RWPE2 (cell line): ENCODE measurements at regions not wholly inside any gene's neighbourhood (a gene's known extent, or its start where the extent isn't known, plus 50 kb on each side); places are given as distances from the start of the nearest gene placed in this dataset.

Experiments
- ATAC-seq: fragments of 200-7000 bp; cut with Tn5 transposase; 3 replicates; pipeline ENCODE4 v1.9.1; 2021; ENCODE audit warnings: low read depth
- DNase-seq: peaks from one replicate; pipeline ENCODE4 v3.0.0-alpha.2; 2020; ENCODE audit warnings: low spot score
- H3K27ac ChIP-seq: fragments of 450-650 bp; 2 replicates; pipeline ENCODE4 v1.5.1; 2017; ENCODE audit warnings: mild to moderate bottlenecking; ENCODE audit not compliant: poor library complexity, severe bottlenecking
- H3K27me3 ChIP-seq: fragments of 250-450 bp; sonication (Bioruptor Pico); 2 replicates; pipeline ENCODE4 v1.5.1; 2021; ENCODE audit warnings: mild to moderate bottlenecking, moderate library complexity; ENCODE audit not compliant: insufficient read depth, poor library complexity, severe bottlenecking
- H3K36me3 ChIP-seq: fragments of 250-450 bp; sonication (Bioruptor Pico); 2 replicates; pipeline ENCODE4 v1.5.1; 2020; ENCODE audit warnings: low read depth, mild to moderate bottlenecking, moderate library complexity
- H3K4me1 ChIP-seq: fragments of 250-450 bp; sonication (Bioruptor Pico); 2 replicates; pipeline ENCODE4 v1.5.1; 2021; ENCODE audit warnings: mild to moderate bottlenecking, moderate library complexity; ENCODE audit not compliant: insufficient read depth, poor library complexity, severe bottlenecking
- H3K4me3 ChIP-seq: fragments of 250-450 bp; sonication (Bioruptor Pico); 2 replicates; pipeline ENCODE4 v1.5.1; 2021; ENCODE audit warnings: mild to moderate bottlenecking, moderate library complexity; ENCODE audit not compliant: severe bottlenecking
- H3K9me3 ChIP-seq: fragments of 250-450 bp; sonication (Bioruptor Pico); 2 replicates; pipeline ENCODE4 v1.5.1; 2021; ENCODE audit warnings: mild to moderate bottlenecking, moderate library complexity; ENCODE audit not compliant: severe bottlenecking
- CTCF ChIP-seq: fragments of 450-650 bp; IDR thresholded peaks from one replicate; pipeline ENCODE4 v1.5.1; 2017; ENCODE audit warnings: mild to moderate bottlenecking, moderate library complexity; ENCODE audit not compliant: poor library complexity, severe bottlenecking

GRCh38 chr2:136257893-136258292, 139.9 kb upstream of the CXCR4 start:
- TF ChIP-seq CTCF, result no peak
- no peak for DNase-seq
- no peak for ATAC-seq
- H3K27ac ChIP-seq, result no peak overlapping the region
- no peaks in the 10 kb centered on the region for H3K9me3 ChIP-seq
- H3K4me3 ChIP-seq, result no peak overlapping the region
- H3K36me3 ChIP-seq, result no peaks in the 10 kb centered on the region
- no peaks in the 10 kb centered on the region for H3K4me1 ChIP-seq
- no peaks in the 10 kb centered on the region for H3K27me3 ChIP-seq

- H3K36me3 ChIP-seq, result no peaks in the 10 kb centered on the region
- H3K4me1 ChIP-seq, result no peaks in the 10 kb centered on the region
- no peak for TF ChIP-seq CTCF
- DNase-seq (no peak), ATAC-seq (no peak)
- no peaks in the 10 kb centered on the region for H3K27me3 ChIP-seq
- H3K27ac ChIP-seq, result no peak overlapping the region
- H3K4me3 ChIP-seq, result no peak overlapping the region
- no peaks in the 10 kb centered on the region for H3K9me3 ChIP-seq
Measured at GRCh38 chr2:136255648-136256461, 137.9 kb upstream of the CXCR4 start.

- Histone ChIP-seq H3K9me3 (no peaks in the 10 kb centered on the region), H3K4me1 (no peaks in the 10 kb centered on the region), H3K36me3 (no peaks in the 10 kb centered on the region), H3K27ac (no peak overlapping the region), H3K27me3 (no peaks in the 10 kb centered on the region), H3K4me3 (no peak overlapping the region)
- TF ChIP-seq CTCF, result no peak
- DNase-seq (no peak), ATAC-seq (no peak)
Measured at GRCh38 chr2:136255127-136255526, 137.2 kb upstream of the CXCR4 start.

- no peaks in the 10 kb centered on the region for H3K27me3 ChIP-seq
- no peak overlapping the region for H3K27ac ChIP-seq
- H3K4me3 ChIP-seq, result no peak overlapping the region
- H3K9me3 ChIP-seq, result no peaks in the 10 kb centered on the region
- ATAC-seq (no peak), DNase-seq (no peak)
- TF ChIP-seq CTCF, result no peak
- no peaks in the 10 kb centered on the region for H3K4me1 ChIP-seq
- no peaks in the 10 kb centered on the region for H3K36me3 ChIP-seq
Measured at GRCh38 chr2:136254681-136255080, 136.7 kb upstream of the CXCR4 start.

- no peak for TF ChIP-seq CTCF
- Histone ChIP-seq H3K4me3 (no peak overlapping the region), H3K27ac (no peak overlapping the region), H3K9me3 (no peaks in the 10 kb centered on the region), H3K4me1 (no peaks in the 10 kb centered on the region), H3K36me3 (no peaks in the 10 kb centered on the region), H3K27me3 (no peaks in the 10 kb centered on the region)
- ATAC-seq, result no peak
- DNase-seq, result no peak
Measured at GRCh38 chr2:136253288-136254004, 135.5 kb upstream of the CXCR4 start.
